WI38 (cell line): ENCODE measurements at regions not wholly inside any gene's neighbourhood (a gene's known extent, or its start where the extent isn't known, plus 50 kb on each side); places are given as distances from the start of the nearest gene placed in this dataset.

Experiments used
- H3K4me3 ChIP-seq: 2 replicates; pipeline ENCODE4 v1.5.1; 2011; ENCODE audit warnings: low read depth, mild to moderate bottlenecking, control low read depth, low read length
- TF ChIP-seq, protein P1 (sequence below): IDR thresholded peaks from 2 replicates; pipeline ENCODE4 v1.5.1; 2012; ENCODE audit warnings: low read depth, mild to moderate bottlenecking, control low read depth, low read length

GRCh38 chr2:6231166-6231565, 539.0 kb downstream of the SOX11 start:
- H3K4me3 ChIP-seq: no peak overlapping the region
- TF ChIP-seq, protein P1, sequence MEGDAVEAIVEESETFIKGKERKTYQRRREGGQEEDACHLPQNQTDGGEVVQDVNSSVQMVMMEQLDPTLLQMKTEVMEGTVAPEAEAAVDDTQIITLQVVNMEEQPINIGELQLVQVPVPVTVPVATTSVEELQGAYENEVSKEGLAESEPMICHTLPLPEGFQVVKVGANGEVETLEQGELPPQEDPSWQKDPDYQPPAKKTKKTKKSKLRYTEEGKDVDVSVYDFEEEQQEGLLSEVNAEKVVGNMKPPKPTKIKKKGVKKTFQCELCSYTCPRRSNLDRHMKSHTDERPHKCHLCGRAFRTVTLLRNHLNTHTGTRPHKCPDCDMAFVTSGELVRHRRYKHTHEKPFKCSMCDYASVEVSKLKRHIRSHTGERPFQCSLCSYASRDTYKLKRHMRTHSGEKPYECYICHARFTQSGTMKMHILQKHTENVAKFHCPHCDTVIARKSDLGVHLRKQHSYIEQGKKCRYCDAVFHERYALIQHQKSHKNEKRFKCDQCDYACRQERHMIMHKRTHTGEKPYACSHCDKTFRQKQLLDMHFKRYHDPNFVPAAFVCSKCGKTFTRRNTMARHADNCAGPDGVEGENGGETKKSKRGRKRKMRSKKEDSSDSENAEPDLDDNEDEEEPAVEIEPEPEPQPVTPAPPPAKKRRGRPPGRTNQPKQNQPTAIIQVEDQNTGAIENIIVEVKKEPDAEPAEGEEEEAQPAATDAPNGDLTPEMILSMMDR: no peak

DNA sequence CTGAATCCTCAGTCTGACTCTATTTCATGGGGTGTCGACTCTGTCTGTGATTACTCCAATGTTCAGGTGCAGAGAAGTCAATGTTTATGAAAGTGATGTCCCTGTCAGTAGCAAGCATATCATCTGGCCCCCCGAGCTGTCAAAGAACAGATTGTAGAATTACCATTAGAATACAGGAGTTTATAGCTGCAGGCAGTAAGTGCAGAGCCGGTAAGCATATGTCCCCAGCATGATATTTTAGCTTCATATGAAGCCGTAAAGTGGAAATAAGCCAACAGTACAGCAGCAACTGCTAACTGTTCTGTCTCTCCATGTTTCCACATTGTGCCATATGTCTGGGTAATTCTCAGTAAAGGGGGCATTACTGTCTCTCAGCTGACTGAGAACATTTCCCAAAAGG, 541.8 kb downstream of the SOX11 start:
- no peak overlapping the region for H3K4me3 ChIP-seq
- TF ChIP-seq, protein P1: no peak

DNA sequence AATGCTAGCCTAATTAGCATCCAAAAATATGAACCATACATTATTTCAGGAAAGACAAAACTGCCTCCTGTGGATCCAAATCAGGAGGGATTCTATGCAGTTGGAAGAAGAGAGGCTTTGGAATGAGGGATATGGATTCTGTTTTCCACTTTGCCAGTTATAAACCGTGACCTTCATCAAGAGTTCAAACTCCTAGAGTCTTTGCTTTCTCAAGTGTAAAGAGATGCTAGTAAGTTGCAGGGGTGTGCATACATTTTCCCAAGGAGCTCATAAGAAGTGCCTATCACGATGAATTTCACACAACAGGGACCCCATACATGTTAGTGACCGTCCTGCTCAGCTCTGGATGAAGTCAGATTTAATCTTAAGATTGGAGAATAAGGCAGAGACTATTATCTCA, 542.5 kb downstream of the SOX11 start:
- TF ChIP-seq, protein P1: no peak
- H3K4me3 ChIP-seq: no peak overlapping the region

- TF ChIP-seq, protein P1: no peak
- H3K4me3 ChIP-seq: no peak overlapping the region
Measured at GRCh38 chr2:6236317-6236716, 544.1 kb downstream of the SOX11 start.

DNA sequence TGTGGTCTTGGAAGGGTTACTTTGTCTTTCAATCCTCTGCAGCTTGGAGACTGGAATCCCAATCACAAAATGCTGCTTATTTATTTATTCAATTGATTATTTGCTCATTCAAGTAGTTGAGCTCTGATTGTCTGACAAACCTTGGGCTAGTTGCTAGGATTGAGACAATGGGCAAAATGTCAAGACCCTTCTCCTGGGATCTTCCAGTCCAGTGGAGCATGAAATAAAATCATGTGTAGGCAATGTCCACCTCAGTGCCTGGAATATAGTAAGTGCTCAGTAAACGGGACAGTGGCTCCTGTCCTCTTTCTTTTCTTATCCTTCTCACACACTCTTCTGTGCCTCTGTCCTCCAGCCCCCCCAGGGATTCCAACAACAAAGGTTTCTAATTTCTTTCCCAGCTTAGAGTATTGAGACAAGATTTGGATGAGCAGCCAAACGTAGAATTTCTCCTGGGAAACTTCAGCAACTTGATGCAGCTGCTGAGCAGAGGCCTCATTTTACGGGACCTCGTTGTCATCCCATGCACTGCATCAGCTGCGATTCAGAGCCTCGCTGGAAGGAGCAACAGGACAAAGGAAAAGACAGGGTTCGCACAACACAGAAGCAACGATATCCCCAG, 545.0 kb downstream of the SOX11 start:
- no peak overlapping the region for H3K4me3 ChIP-seq
- TF ChIP-seq, protein P1: no peak

GRCh38 chr2:6249557-6249956, 557.4 kb downstream of the SOX11 start:
- H3K4me3 ChIP-seq: no peak overlapping the region
- TF ChIP-seq, protein P1: no peak

DNA sequence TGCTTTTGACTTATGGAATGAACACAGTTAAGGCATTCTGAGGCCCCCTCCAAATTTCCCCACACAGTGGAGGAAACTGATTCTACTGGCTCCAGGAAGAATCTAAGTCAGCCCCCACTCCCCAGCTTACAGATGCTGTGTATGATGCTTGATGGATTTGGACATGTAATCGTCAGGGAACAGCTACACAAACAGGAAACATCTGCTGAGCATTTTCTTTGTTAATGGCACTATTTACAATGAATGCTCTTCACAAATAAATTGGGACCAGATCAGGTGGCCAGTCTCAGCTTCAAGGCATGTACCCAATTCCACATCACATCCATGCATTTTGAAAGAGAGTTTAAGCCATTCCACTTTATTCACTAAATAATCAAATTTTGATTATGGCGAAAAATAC, 562.3 kb downstream of the SOX11 start:
- TF ChIP-seq, protein P1: no peak
- H3K4me3 ChIP-seq: no peak overlapping the region
